ENCODE measurements at regions not wholly inside any gene's neighbourhood (a gene's known extent, or its start where the extent isn't known, plus 50 kb on each side); places are given as distances from the start of the nearest gene placed in this dataset.

GRCh38 chr14:59126714-59127436, 61.6 kb upstream of the DAAM1 start:
- TF ChIP-seq CTCF (IDR thresholded peaks at IDR 0.05) = peak; percentile 85 to 91 (median 90)
- no peak for TF ChIP-seq POLR2A (IDR thresholded peaks at IDR 0.05)
- Histone ChIP-seq H3K4me3 (no peak overlapping the region), H3K9me3 (no peaks in the 10 kb centered on the region), H3K27ac (no peak overlapping the region), H3K36me3 (no peaks in the 10 kb centered on the region), H3K27me3 (no peaks in the 10 kb centered on the region), H3K4me1 (no peaks in the 10 kb centered on the region)
- DNase-seq (ENCODE audit: extremely low spot score in 2 of 2) = no peak
- intact Hi-C loops (cut with DNase I) = loop anchor here (5.0 kb wide), 1 partner anchor 315 kb away; no protein-coding TSS in a partner anchor

GRCh38 chr14:59127437-59127732, 61.1 kb upstream of the DAAM1 start:
- Histone ChIP-seq H3K36me3 (no peaks in the 10 kb centered on the region), H3K4me3 (no peak overlapping the region), H3K9me3 (no peaks in the 10 kb centered on the region), H3K27ac (no peak overlapping the region), H3K27me3 (no peaks in the 10 kb centered on the region), H3K4me1 (no peaks in the 10 kb centered on the region)
- intact Hi-C loops (cut with DNase I) = loop anchor here (5.0 kb wide), 1 partner anchor 315 kb away; no protein-coding TSS in a partner anchor
- TF ChIP-seq POLR2A (IDR thresholded peaks at IDR 0.05) (no peak), POLR2AphosphoS5 (IDR thresholded peaks at IDR 0.05; ENCODE audit: insufficient read depth in 1 of 2, low read depth in 1 of 2) (no peak), CTCF (IDR thresholded peaks at IDR 0.05) (no peak)
- DNase-seq (ENCODE audit: extremely low spot score in 2 of 2) = no peak

GRCh38 chr14:59130462-59130861, 58.0 kb upstream of the DAAM1 start:
- no peak for DNase-seq (ENCODE audit: extremely low spot score in 2 of 2)
- TF ChIP-seq POLR2A (IDR thresholded peaks at IDR 0.05) (no peak), CTCF (IDR thresholded peaks at IDR 0.05) (no peak), POLR2AphosphoS5 (IDR thresholded peaks at IDR 0.05; ENCODE audit: insufficient read depth in 1 of 2, low read depth in 1 of 2) (no peak)
- no peak overlapping the region for H3K27ac ChIP-seq
- H3K9me3 ChIP-seq = no peaks in the 10 kb centered on the region
- no peaks in the 10 kb centered on the region for H3K36me3 ChIP-seq
- no peaks in the 10 kb centered on the region for H3K27me3 ChIP-seq
- peaks cover 6% of the 10 kb centered on the region for H3K4me1 ChIP-seq
- H3K4me3 ChIP-seq = no peak overlapping the region
- intact Hi-C loops (cut with DNase I) = no loop called here

- Histone ChIP-seq H3K36me3 (no peaks in the 10 kb centered on the region), H3K27me3 (no peaks in the 10 kb centered on the region), H3K4me3 (no peak overlapping the region), H3K4me1 (peaks cover 6% of the 10 kb centered on the region), H3K27ac (no peak overlapping the region), H3K9me3 (no peaks in the 10 kb centered on the region)
- no peak for TF ChIP-seq CTCF (IDR thresholded peaks at IDR 0.05)
- no peak for TF ChIP-seq POLR2A (IDR thresholded peaks at IDR 0.05)
- no peak for TF ChIP-seq POLR2AphosphoS5 (IDR thresholded peaks at IDR 0.05; ENCODE audit: insufficient read depth in 1 of 2, low read depth in 1 of 2)
- DNase-seq (ENCODE audit: extremely low spot score in 2 of 2) = no peak
- intact Hi-C loops (cut with DNase I) = no loop called here
These were observed 56.3 kb upstream of the DAAM1 start for GRCh38 chr14:59131938-59132795.

Measured in vagina (tissue), 2 donors.